Lower lobe of right lung (tissue), 2 donors: ENCODE measurements at regions not wholly inside any gene's neighbourhood (a gene's known extent, or its start where the extent isn't known, plus 50 kb on each side); places are given as distances from the start of the nearest gene placed in this dataset.
"Not testable (repeated sequence)": the region's sequence is repeated elsewhere in the genome, so short reads cannot be mapped to it uniquely, and the experiment has no call there.

Experiments used
- ATAC-seq, 2 donors: fragments of 200-7000 bp; cut with Tn5 transposase; one replicate each; pipeline ENCODE4 v1.9.1; 2020 to 2022; ENCODE audit warnings: mild to moderate bottlenecking in 2 of 2, moderate library complexity in 2 of 2
- DNase-seq: peaks from one replicate; pipeline ENCODE4 v3.0.0-alpha.2; 2020
- H3K27ac ChIP-seq: fragments of 200-600 bp; one replicate; pipeline ENCODE4 v1.8.0; 2022
- H3K27me3 ChIP-seq: fragments of 200-600 bp; one replicate; pipeline ENCODE4 v1.8.0; 2022; ENCODE audit warnings: low read depth
- H3K36me3 ChIP-seq: fragments of 200-600 bp; one replicate; pipeline ENCODE4 v1.8.0; 2022; ENCODE audit warnings: mild to moderate bottlenecking
- H3K4me1 ChIP-seq: fragments of 200-600 bp; one replicate; pipeline ENCODE4 v1.8.0; 2022
- H3K4me3 ChIP-seq: fragments of 200-600 bp; one replicate; pipeline ENCODE4 v1.8.0; 2022; ENCODE audit warnings: mild to moderate bottlenecking
- H3K9me3 ChIP-seq: fragments of 200-600 bp; one replicate; pipeline ENCODE4 v1.8.0; 2022
- intact Hi-C: fragments of 100-400 bp; cut with DNase I; formaldehyde crosslinking; loops from one replicate; pipeline ENCODE4 v1.11.0; 2022
- donor health status: DM: no; HTN: yes; CAD: no; lungs with severe emphysema.

GRCh38 chrX:37090142-37090541 is 82.0 kb downstream of the FAM47C start:
- H3K4me1 ChIP-seq, intact Hi-C loops, H3K27ac ChIP-seq, DNase-seq, H3K4me3 ChIP-seq, H3K36me3 ChIP-seq, H3K27me3 ChIP-seq, H3K9me3 ChIP-seq: not testable (repeated sequence)
- ATAC-seq: peak in 1 of 2 donors; percentile 73

- intact Hi-C loops, H3K4me1 ChIP-seq, H3K4me3 ChIP-seq, ATAC-seq, H3K27ac ChIP-seq, DNase-seq, H3K36me3 ChIP-seq, H3K9me3 ChIP-seq, H3K27me3 ChIP-seq: not testable (repeated sequence)
Observed at GRCh38 chrX:37096422-37097124, 88.4 kb downstream of the FAM47C start.
